HG03103 (cell line): ENCODE measurements at regions not wholly inside any gene's neighbourhood (a gene's known extent, or its start where the extent isn't known, plus 50 kb on each side); places are given as distances from the start of the nearest gene placed in this dataset.
"Not testable (repeated sequence)": the region's sequence is repeated elsewhere in the genome, so short reads cannot be mapped to it uniquely, and the experiment has no call there.

Experiments
- ATAC-seq: cut with Tn5 transposase; IDR thresholded peaks from one replicate; pipeline ENCODE4 v1.9.1; 2021; ENCODE audit warnings: low read depth; ENCODE audit not compliant: unreplicated experiment

- no peak for ATAC-seq
Measured at GRCh38 chr6:71681234-71681867, 205.0 kb upstream of the RIMS1 start.

- ATAC-seq = not testable (repeated sequence)
Measured at GRCh38 chr6:71686021-71686677, 200.2 kb upstream of the RIMS1 start.

GRCh38 chr6:71698702-71699101 is 187.6 kb upstream of the RIMS1 start:
- no peak for ATAC-seq

- ATAC-seq = peak; percentile 70
Measured at GRCh38 chr6:71706523-71706922, 179.8 kb upstream of the RIMS1 start.

GRCh38 chr6:71707059-71707458 is 179.3 kb upstream of the RIMS1 start:
- no peak for ATAC-seq

- ATAC-seq = no peak
Measured at GRCh38 chr6:71720705-71721104, 165.6 kb upstream of the RIMS1 start.

GRCh38 chr6:71721642-71722041 is 164.7 kb upstream of the RIMS1 start:
- no peak for ATAC-seq

- ATAC-seq = no peak
Measured at GRCh38 chr6:71722736-71723135, 163.6 kb upstream of the RIMS1 start.

- ATAC-seq = no peak
Measured at GRCh38 chr6:71724456-71725125, 161.8 kb upstream of the RIMS1 start.

- no peak for ATAC-seq
Measured at GRCh38 chr6:71725126-71725470, 161.3 kb upstream of the RIMS1 start.

GRCh38 chr6:71726121-71726520 is 160.2 kb upstream of the RIMS1 start:
- no peak for ATAC-seq

GRCh38 chr6:71727632-71728294 is 158.6 kb upstream of the RIMS1 start:
- ATAC-seq = peak; percentile 93

- ATAC-seq = no peak
Measured at GRCh38 chr6:71730284-71730683, 156.1 kb upstream of the RIMS1 start.

- no peak for ATAC-seq
Measured at GRCh38 chr6:71733970-71734899, 152.1 kb upstream of the RIMS1 start.

GRCh38 chr6:71737953-71738352 is 148.4 kb upstream of the RIMS1 start:
- ATAC-seq = no peak

- ATAC-seq = peak; percentile 66
Measured at GRCh38 chr6:71745525-71745924, 140.8 kb upstream of the RIMS1 start.

GRCh38 chr6:71766146-71766760 is 120.1 kb upstream of the RIMS1 start:
- ATAC-seq = no peak

GRCh38 chr6:71766796-71767195 is 119.6 kb upstream of the RIMS1 start:
- no peak for ATAC-seq

- no peak for ATAC-seq
Measured at GRCh38 chr6:71768356-71768755, 118.0 kb upstream of the RIMS1 start.

- ATAC-seq = no peak
Measured at GRCh38 chr6:71808865-71809264, 77.5 kb upstream of the RIMS1 start.
